HepG2 (cell line): ENCODE measurements at regions not wholly inside any gene's neighbourhood (a gene's known extent, or its start where the extent isn't known, plus 50 kb on each side); places are given as distances from the start of the nearest gene placed in this dataset.

ENCODE experiments used
- ATAC-seq: fragments of 200-7000 bp; cut with Tn5 transposase; 3 replicates; pipeline ENCODE4 v1.9.1; 2020; ENCODE audit warnings: mild to moderate bottlenecking, moderate library complexity
- BruUV-seq: library from RNA; stranded (reverse); fragments of 400-500 nt; replicated peaks from 2 replicates; lab custom pipeline; 2021; lab: Mats Ljungman, UMichigan
- CTCF ChIA-PET: fragments of 300-600 bp; formaldehyde crosslinking; extraction: SDS; loops from one replicate; lab custom pipeline; 2021; ENCODE audit warnings: low total read pairs, inconsistent platforms, low intra/inter-chr PET ratio; lab: Yijun Ruan, JAX
- POLR2A ChIA-PET: fragments of 350-600 bp; sonication (Branson Sonifier 250); formaldehyde crosslinking; loops from one replicate; lab custom pipeline; 2020; ENCODE audit warnings: antibody characterized with exemption, inconsistent platforms; lab: Yijun Ruan, JAX
- DNase-seq: peaks from one replicate; pipeline ENCODE4 v3.0.0-alpha.2; 2015; ENCODE audit warnings: low spot score
- FAIRE-seq: peaks from 3 replicates; lab custom pipeline; 2011; peaks lifted over from hg19 to GRCh38; lab: Jason Lieb, UNC
- H2AFZ ChIP-seq: one replicate; pipeline ENCODE4 v1.6.1; 2011; ENCODE audit warnings: low read length, inconsistent platforms
- H3K27ac ChIP-seq: fragments of 300-600 bp; 3 replicates; pipeline ENCODE4 v1.8.0; 2011; ENCODE audit warnings: mixed run types, mild to moderate bottlenecking, mixed read lengths, low read length, inconsistent platforms; ENCODE audit not compliant: insufficient read depth; ENCODE audit errors: extremely low read length
- H3K27me3 ChIP-seq, 2 experiments: fragments of 200-600 bp in 1 of 2; 2 replicates in 1 of 2; 3 replicates in 1 of 2; pipeline versions ENCODE4 v1.6.0 to v1.8.0; 2011; ENCODE audit warnings: low read length in 2 of 2, mild to moderate bottlenecking in 2 of 2, moderate library complexity in 2 of 2, inconsistent platforms in 1 of 2; ENCODE audit not compliant: insufficient read depth in 2 of 2, control insufficient read depth in 1 of 2
- H3K36me3 ChIP-seq, 2 experiments: fragments of 200-600 bp in 1 of 2; replicated peaks in 1 of 2; 2 replicates in 1 of 2; 3 replicates in 1 of 2; pipeline versions ENCODE4 v1.5.1 to v1.8.0; 2011; ENCODE audit warnings: low read length in 2 of 2, inconsistent platforms in 1 of 2; ENCODE audit not compliant: insufficient read depth in 2 of 2, control insufficient read depth in 1 of 2
- H3K4me1 ChIP-seq: 2 replicates; pipeline ENCODE4 v1.5.1; 2012; ENCODE audit warnings: low read length, inconsistent platforms; ENCODE audit not compliant: insufficient read depth
- H3K4me2 ChIP-seq: 2 replicates; pipeline ENCODE4 v1.6.0; 2011; ENCODE audit warnings: low read depth, low read length, inconsistent platforms
- H3K4me3 ChIP-seq, 3 experiments: fragments of 200-600 bp in 1 of 3; sonication (generic), shearing (Covaris generic) in 1 of 3; replicated peaks in 1 of 3; 2 replicates each; pipeline ENCODE4 v1.5.1; 2011 to 2016; ENCODE audit warnings: low read length in 3 of 3, inconsistent platforms in 2 of 3, low read depth in 2 of 3, mild to moderate bottlenecking in 2 of 3, control low read depth in 1 of 3, mixed read lengths in 1 of 3; ENCODE audit not compliant: insufficient read depth in 1 of 3
- H3K79me2 ChIP-seq: one replicate; pipeline ENCODE4 v1.6.1; 2011; ENCODE audit warnings: low read length, inconsistent platforms; ENCODE audit not compliant: insufficient read depth
- H3K9ac ChIP-seq: 2 replicates; pipeline ENCODE4 v1.6.0; 2011; ENCODE audit warnings: mild to moderate bottlenecking, low read depth, low read length, inconsistent platforms; ENCODE audit not compliant: insufficient read depth
- H3K9me3 ChIP-seq: 2 replicates; pipeline ENCODE4 v1.5.1; 2012; ENCODE audit warnings: mild to moderate bottlenecking, low read length
- H4K20me1 ChIP-seq: 2 replicates; pipeline ENCODE4 v1.6.0; 2011; ENCODE audit warnings: inconsistent platforms, mild to moderate bottlenecking, low read length, moderate library complexity; ENCODE audit not compliant: insufficient read depth
- CEBPG ChIP-seq: IDR thresholded peaks from 2 replicates; pipeline ENCODE4 v1.6.1; 2016
- MAFF ChIP-seq: IDR thresholded peaks from 2 replicates; pipeline ENCODE4 v1.6.1; 2011; ENCODE audit warnings: low read depth, low read length, improper control_type of control experiment
- MAFK ChIP-seq, 2 experiments: IDR thresholded peaks in 1 of 2; conservative IDR thresholded peaks in 1 of 2; 2 replicates each; pipeline ENCODE4 v1.6.1; 2011; ENCODE audit warnings: improper control_type of control experiment in 2 of 2, low read length in 2 of 2
- NR2F6 ChIP-seq, 2 experiments: IDR thresholded peaks; 2 replicates each; pipeline ENCODE4 v1.6.1; 2016; ENCODE audit warnings: antibody characterized with exemption in 1 of 2, mild to moderate bottlenecking in 1 of 2
- PITX1 ChIP-seq: sonication (generic); formaldehyde crosslinking; IDR thresholded peaks from 2 replicates; pipeline ENCODE4 v1.5.1; 2020; ENCODE audit warnings: mild to moderate bottlenecking, missing genetic modification reagents
- THAP11 ChIP-seq: IDR thresholded peaks from 2 replicates; pipeline ENCODE4 v1.6.1; 2016; ENCODE audit warnings: missing biosample characterization, missing genetic modification reagents
- ZNF281 ChIP-seq: sonication (generic); formaldehyde crosslinking; IDR thresholded peaks from 2 replicates; pipeline ENCODE4 v1.4.0; 2020; ENCODE audit warnings: missing genetic modification reagents, borderline replicate concordance
- ZNF451 ChIP-seq: sonication (generic); formaldehyde crosslinking; IDR thresholded peaks from 2 replicates; pipeline ENCODE4 v1.5.0; 2020; ENCODE audit warnings: mild to moderate bottlenecking, missing genetic modification reagents
- ZNF564 ChIP-seq: sonication (generic); formaldehyde crosslinking; IDR thresholded peaks from 2 replicates; pipeline ENCODE4 v1.8.1; 2023; ENCODE audit warnings: mild to moderate bottlenecking, missing genetic modification reagents
- ZNF580 ChIP-seq: IDR thresholded peaks from 2 replicates; pipeline ENCODE4 v1.6.1; 2016; ENCODE audit warnings: low read depth, borderline replicate concordance
- WGBS: methylation state at CpG from one replicate; pipeline ENCODE4 v1.1.6; 2017; ENCODE audit warnings: low lambda C conversion rate; 5-methylcytosine and 5-hydroxymethylcytosine counted together
- in situ Hi-C: cut with HindIII; loops from 2 replicates; pipeline ENCODE4 v1.10.0; 2017; ENCODE audit warnings: low pct_unique_long_range_greater_than_20kb; ENCODE audit not compliant: extremely low pct_ligation_motif_present
- intact Hi-C: fragments of 100-400 bp; cut with micrococcal nuclease; formaldehyde crosslinking; loops from one replicate; pipeline ENCODE4 v1.10.0; 2022; ENCODE audit not compliant: unreplicated experiment
- TF ChIP-seq, protein P1 (sequence below): sonication (generic); formaldehyde crosslinking; IDR thresholded peaks from 2 replicates; pipeline ENCODE4 v1.8.1; 2022; ENCODE audit warnings: mild to moderate bottlenecking, missing genetic modification reagents

GRCh38 chr2:224187220-224187619 is 148.1 kb upstream of the SERPINE2 start:
- intact Hi-C loops, result no loop called here
- no peak for FAIRE-seq
- Histone ChIP-seq H3K4me3 (no peak overlapping the region), H3K27me3 (peaks cover 0 to 3% of the 10 kb centered on the region in 2 experiments; a peak in 2 of 5 replicates), H3K27ac (no peak overlapping the region), H3K9ac (no peak overlapping the region), H3K4me1 (peaks cover 20% of the 10 kb centered on the region), H4K20me1 (no peaks in the 10 kb centered on the region), H3K4me2 (no peak overlapping the region), H2AFZ (no peak overlapping the region), H3K79me2 (no peaks in the 10 kb centered on the region), H3K36me3 (no peaks in the 10 kb centered on the region), H3K9me3 (peaks cover 7% of the 10 kb centered on the region; the same call in 1 of the 2 replicates)
- ATAC-seq, result no peak
- WGBS, result 100% methylated on average over 1 of the region's 1 CpG
- TF ChIP-seq THAP11 (CRISPR knock-in tag) (no peak), ZNF564 (CRISPR knock-in tag) (peak; percentile 93), NR2F6 (IDR thresholded peaks at IDR 0.05) (no peak), NR2F6 (CRISPR knock-in tag; IDR thresholded peaks at IDR 0.05) (no peak)
- ChIA-PET CTCF (no interaction called here), POLR2A (no interaction called here)
- BruUV-seq, result no TSS peak
- in situ Hi-C loops, result no loop called here
- DNase-seq, result no peak

- Histone ChIP-seq H3K36me3 (no peaks in the 10 kb centered on the region), H4K20me1 (no peaks in the 10 kb centered on the region), H2AFZ (no peak overlapping the region), H3K9me3 (peaks cover 7% of the 10 kb centered on the region; the same call in 1 of the 2 replicates), H3K27ac (no peak overlapping the region), H3K79me2 (no peaks in the 10 kb centered on the region), H3K27me3 (peaks cover 0 to 3% of the 10 kb centered on the region in 2 experiments; a peak in 1 of 5 replicates), H3K9ac (no peak overlapping the region), H3K4me3 (no peak overlapping the region), H3K4me1 (peaks cover 26% of the 10 kb centered on the region), H3K4me2 (peak overlapping the region; percentile 27; the same call in 1 of the 2 replicates)
- TF ChIP-seq MAFK (conservative IDR thresholded peaks at IDR 0.05 in 1 of 2, IDR thresholded peaks at IDR 0.05 in 1 of 2; ENCODE audit: low read length in 2 of 2) (peak; percentile 72 to 77; a peak in 3 of 4 replicates), ZNF281 (CRISPR knock-in tag) (peak; percentile 25; the same call in 1 of the 2 replicates), ZNF580 (CRISPR knock-in tag) (no peak), MAFF (peak; percentile 70), PITX1 (CRISPR knock-in tag) (no peak), CEBPG (CRISPR knock-in tag) (no peak), ZNF451 (CRISPR knock-in tag) (no peak)
- TF ChIP-seq, protein P1, sequence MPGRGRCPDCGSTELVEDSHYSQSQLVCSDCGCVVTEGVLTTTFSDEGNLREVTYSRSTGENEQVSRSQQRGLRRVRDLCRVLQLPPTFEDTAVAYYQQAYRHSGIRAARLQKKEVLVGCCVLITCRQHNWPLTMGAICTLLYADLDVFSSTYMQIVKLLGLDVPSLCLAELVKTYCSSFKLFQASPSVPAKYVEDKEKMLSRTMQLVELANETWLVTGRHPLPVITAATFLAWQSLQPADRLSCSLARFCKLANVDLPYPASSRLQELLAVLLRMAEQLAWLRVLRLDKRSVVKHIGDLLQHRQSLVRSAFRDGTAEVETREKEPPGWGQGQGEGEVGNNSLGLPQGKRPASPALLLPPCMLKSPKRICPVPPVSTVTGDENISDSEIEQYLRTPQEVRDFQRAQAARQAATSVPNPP (CRISPR knock-in tag), result no peak
- in situ Hi-C loops (no loop called here), intact Hi-C loops (no loop called here)
- ChIA-PET CTCF (no interaction called here), POLR2A (no interaction called here)
- no TSS peak for BruUV-seq
- peak; percentile 37; the same call in 1 of the 3 replicates for ATAC-seq
- DNase-seq, result no peak
- 13% methylated on average over 4 of the region's 4 CpGs for WGBS
- no peak for FAIRE-seq
Measured at GRCh38 chr2:224185023-224185601, 146.0 kb upstream of the SERPINE2 start.
